Activated T-helper 17 cell treated with anti-CD3 and anti-CD28 coated beads, Interleukin-2, amount 50 U/mL, for 72 hours (primary cell): ENCODE measurements at regions not wholly inside any gene's neighbourhood (a gene's known extent, or its start where the extent isn't known, plus 50 kb on each side); places are given as distances from the start of the nearest gene placed in this dataset.
"Not testable (repeated sequence)": the region's sequence is repeated elsewhere in the genome, so short reads cannot be mapped to it uniquely, and the experiment has no call there.

Source experiments
- ATAC-seq: fragments of 150-1000 bp; cut with Tn5 transposase; replicated peaks from 2 replicates; pipeline ENCODE4 v1.10.0; 2021; ENCODE audit warnings: mild to moderate bottlenecking, moderate library complexity
- H3K27ac Mint-ChIP-seq: one replicate; pipeline ENCODE4 v1.8.0; 2022; ENCODE audit warnings: mixed read lengths
- H3K27me3 Mint-ChIP-seq: one replicate; pipeline ENCODE4 v1.8.0; 2022; ENCODE audit warnings: mixed read lengths
- H3K36me3 Mint-ChIP-seq: one replicate; pipeline ENCODE4 v1.8.0; 2022; ENCODE audit warnings: low read depth, mild to moderate bottlenecking, mixed read lengths
- H3K4me1 Mint-ChIP-seq: one replicate; pipeline ENCODE4 v1.8.0; 2022; ENCODE audit warnings: mixed read lengths
- H3K4me3 Mint-ChIP-seq: one replicate; pipeline ENCODE4 v1.8.0; 2022; ENCODE audit warnings: mild to moderate bottlenecking, mixed read lengths
- H3K9me3 Mint-ChIP-seq: one replicate; pipeline ENCODE4 v1.8.0; 2022; ENCODE audit warnings: mixed read lengths

GRCh38 chr14:105982664-105983063 is 456.3 kb downstream of the TMEM121 start:
- H3K36me3 Mint-ChIP-seq: no peaks in the 10 kb centered on the region
- no peaks in the 10 kb centered on the region for H3K9me3 Mint-ChIP-seq
- H3K27ac Mint-ChIP-seq: no peak overlapping the region
- no peak for ATAC-seq
- peaks cover 38% of the 10 kb centered on the region for H3K4me1 Mint-ChIP-seq
- no peak overlapping the region for H3K4me3 Mint-ChIP-seq
- H3K27me3 Mint-ChIP-seq: no peaks in the 10 kb centered on the region

- Mint-ChIP-seq H3K4me3 (peak overlapping the region; percentile 56), H3K27ac (peak overlapping the region; percentile 11), H3K27me3 (no peaks in the 10 kb centered on the region), H3K9me3 (no peaks in the 10 kb centered on the region), H3K4me1 (peaks cover 38% of the 10 kb centered on the region), H3K36me3 (no peaks in the 10 kb centered on the region)
- peak; percentile 22 for ATAC-seq
These were observed 460.5 kb downstream of the TMEM121 start for GRCh38 chr14:105986894-105987284.

GRCh38 chr14:105987563-105987962 is 461.2 kb downstream of the TMEM121 start:
- Mint-ChIP-seq H3K4me1 (peaks cover 33% of the 10 kb centered on the region), H3K4me3 (peak overlapping the region; percentile 56), H3K9me3 (no peaks in the 10 kb centered on the region), H3K36me3 (no peaks in the 10 kb centered on the region), H3K27me3 (no peaks in the 10 kb centered on the region), H3K27ac (peak overlapping the region; percentile 11)
- ATAC-seq: peak; percentile 30

GRCh38 chr14:105989566-105990302 is 463.4 kb downstream of the TMEM121 start:
- peak; percentile 91 for ATAC-seq
- Mint-ChIP-seq H3K4me1 (peaks cover 32% of the 10 kb centered on the region), H3K9me3 (no peaks in the 10 kb centered on the region), H3K36me3 (no peaks in the 10 kb centered on the region), H3K4me3 (peak overlapping the region; percentile 54), H3K27me3 (no peaks in the 10 kb centered on the region), H3K27ac (peak overlapping the region; percentile 85)

- H3K9me3 Mint-ChIP-seq, H3K27ac Mint-ChIP-seq, H3K27me3 Mint-ChIP-seq, ATAC-seq, H3K4me3 Mint-ChIP-seq, H3K36me3 Mint-ChIP-seq: not testable (repeated sequence)
- peaks cover 23% of the 10 kb centered on the region for H3K4me1 Mint-ChIP-seq
These were observed 465.3 kb downstream of the TMEM121 start for GRCh38 chr14:105991677-105992076.

- H3K9me3 Mint-ChIP-seq: no peaks in the 10 kb centered on the region
- no peak overlapping the region for H3K4me3 Mint-ChIP-seq
- no peaks in the 10 kb centered on the region for H3K27me3 Mint-ChIP-seq
- no peaks in the 10 kb centered on the region for H3K36me3 Mint-ChIP-seq
- no peak overlapping the region for H3K27ac Mint-ChIP-seq
- ATAC-seq: peak; percentile 5
- peaks cover 15% of the 10 kb centered on the region for H3K4me1 Mint-ChIP-seq
These were observed 467.4 kb downstream of the TMEM121 start for GRCh38 chr14:105993814-105994213.

GRCh38 chr14:105995011-105995710 is 468.8 kb downstream of the TMEM121 start:
- H3K9me3 Mint-ChIP-seq, ATAC-seq, H3K4me3 Mint-ChIP-seq, H3K4me1 Mint-ChIP-seq, H3K27me3 Mint-ChIP-seq, H3K36me3 Mint-ChIP-seq, H3K27ac Mint-ChIP-seq: not testable (repeated sequence)

GRCh38 chr14:105998597-105998996 is 472.2 kb downstream of the TMEM121 start:
- H3K36me3 Mint-ChIP-seq, H3K27me3 Mint-ChIP-seq, ATAC-seq, H3K9me3 Mint-ChIP-seq: not testable (repeated sequence)
- Mint-ChIP-seq H3K27ac (peak overlapping the region; percentile 81), H3K4me1 (peaks cover 18% of the 10 kb centered on the region), H3K4me3 (peak overlapping the region; percentile 54)

GRCh38 chr14:105999361-106000028 is 473.1 kb downstream of the TMEM121 start:
- Mint-ChIP-seq H3K27ac (no peak overlapping the region), H3K9me3 (no peaks in the 10 kb centered on the region), H3K36me3 (no peaks in the 10 kb centered on the region), H3K27me3 (no peaks in the 10 kb centered on the region), H3K4me3 (peak overlapping the region; percentile 54), H3K4me1 (peaks cover 18% of the 10 kb centered on the region)
- ATAC-seq: peak; percentile 91

GRCh38 chr14:106000029-106000511 is 473.7 kb downstream of the TMEM121 start:
- not testable (repeated sequence) for H3K4me3 Mint-ChIP-seq, H3K9me3 Mint-ChIP-seq, H3K27ac Mint-ChIP-seq, H3K27me3 Mint-ChIP-seq, H3K36me3 Mint-ChIP-seq
- H3K4me1 Mint-ChIP-seq: peaks cover 21% of the 10 kb centered on the region
- ATAC-seq: peak; percentile 11

- not testable (repeated sequence) for H3K36me3 Mint-ChIP-seq, H3K27me3 Mint-ChIP-seq, H3K9me3 Mint-ChIP-seq, H3K4me3 Mint-ChIP-seq
- ATAC-seq: peak; percentile 50
- Mint-ChIP-seq H3K27ac (peak overlapping the region; percentile 55), H3K4me1 (peaks cover 23% of the 10 kb centered on the region)
These were observed 474.9 kb downstream of the TMEM121 start for GRCh38 chr14:106001277-106001676.

GRCh38 chr14:106003351-106003750 is 477.0 kb downstream of the TMEM121 start:
- Mint-ChIP-seq H3K36me3 (no peaks in the 10 kb centered on the region), H3K27ac (no peak overlapping the region), H3K27me3 (no peaks in the 10 kb centered on the region), H3K9me3 (no peaks in the 10 kb centered on the region), H3K4me3 (peak overlapping the region; percentile 9), H3K4me1 (peaks cover 21% of the 10 kb centered on the region)
- no peak for ATAC-seq

- not testable (repeated sequence) for H3K36me3 Mint-ChIP-seq, H3K9me3 Mint-ChIP-seq, H3K27me3 Mint-ChIP-seq
- H3K4me3 Mint-ChIP-seq: peak overlapping the region; percentile 82
- peaks cover 15% of the 10 kb centered on the region for H3K4me1 Mint-ChIP-seq
- ATAC-seq: peak; percentile 89
- peak overlapping the region; percentile 92 for H3K27ac Mint-ChIP-seq
These were observed 478.8 kb downstream of the TMEM121 start for GRCh38 chr14:106004937-106005795.

- not testable (repeated sequence) for H3K36me3 Mint-ChIP-seq, H3K27me3 Mint-ChIP-seq, H3K9me3 Mint-ChIP-seq
- ATAC-seq: peak; percentile 35
- peak overlapping the region; percentile 82 for H3K4me3 Mint-ChIP-seq
- H3K27ac Mint-ChIP-seq: peak overlapping the region; percentile 67
- H3K4me1 Mint-ChIP-seq: peaks cover 15% of the 10 kb centered on the region
These were observed 479.7 kb downstream of the TMEM121 start for GRCh38 chr14:106006043-106006442.
